ENCODE measurements at regions not wholly inside any gene's neighbourhood (a gene's known extent, or its start where the extent isn't known, plus 50 kb on each side); places are given as distances from the start of the nearest gene placed in this dataset.

DNA sequence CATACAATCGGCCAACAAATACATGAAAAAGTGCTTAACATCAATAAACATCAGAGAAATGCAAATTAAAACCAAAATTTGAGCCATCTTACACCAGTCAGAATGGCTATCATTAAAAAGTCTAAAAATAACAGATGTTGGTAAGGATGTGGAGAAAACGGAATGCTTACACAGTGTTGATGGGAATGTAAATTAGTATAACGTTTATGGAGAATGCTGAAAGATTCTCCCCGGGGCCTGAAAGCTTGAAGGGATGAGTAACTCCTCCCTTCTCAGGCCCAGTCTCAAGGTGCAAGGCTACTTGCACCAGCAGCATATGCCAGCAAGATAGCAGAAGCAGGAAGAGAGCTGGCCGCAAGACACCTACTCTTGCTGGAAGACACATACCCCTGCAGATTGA is 123.7 kb upstream of the NLGN1 start:
- POLR2A ChIA-PET: no interaction called here
- Mint-ChIP-seq H3K36me3 (ENCODE audit: low read depth) (no peaks in the 10 kb centered on the region), H3K27ac (no peak overlapping the region), H3K27me3 (no peaks in the 10 kb centered on the region), H3K4me1 (no peaks in the 10 kb centered on the region), H3K9me3 (peaks cover 2% of the 10 kb centered on the region), H3K4me3 (no peak overlapping the region)
- TF ChIP-seq, protein P1, sequence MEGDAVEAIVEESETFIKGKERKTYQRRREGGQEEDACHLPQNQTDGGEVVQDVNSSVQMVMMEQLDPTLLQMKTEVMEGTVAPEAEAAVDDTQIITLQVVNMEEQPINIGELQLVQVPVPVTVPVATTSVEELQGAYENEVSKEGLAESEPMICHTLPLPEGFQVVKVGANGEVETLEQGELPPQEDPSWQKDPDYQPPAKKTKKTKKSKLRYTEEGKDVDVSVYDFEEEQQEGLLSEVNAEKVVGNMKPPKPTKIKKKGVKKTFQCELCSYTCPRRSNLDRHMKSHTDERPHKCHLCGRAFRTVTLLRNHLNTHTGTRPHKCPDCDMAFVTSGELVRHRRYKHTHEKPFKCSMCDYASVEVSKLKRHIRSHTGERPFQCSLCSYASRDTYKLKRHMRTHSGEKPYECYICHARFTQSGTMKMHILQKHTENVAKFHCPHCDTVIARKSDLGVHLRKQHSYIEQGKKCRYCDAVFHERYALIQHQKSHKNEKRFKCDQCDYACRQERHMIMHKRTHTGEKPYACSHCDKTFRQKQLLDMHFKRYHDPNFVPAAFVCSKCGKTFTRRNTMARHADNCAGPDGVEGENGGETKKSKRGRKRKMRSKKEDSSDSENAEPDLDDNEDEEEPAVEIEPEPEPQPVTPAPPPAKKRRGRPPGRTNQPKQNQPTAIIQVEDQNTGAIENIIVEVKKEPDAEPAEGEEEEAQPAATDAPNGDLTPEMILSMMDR (IDR thresholded peaks at IDR 0.05): no peak
- ATAC-seq (ENCODE audit: low read depth): no peak
- intact Hi-C loops (cut with micrococcal nuclease): no loop called here
- no peak for DNase-seq
- CTCF ChIA-PET: no interaction called here

DNA sequence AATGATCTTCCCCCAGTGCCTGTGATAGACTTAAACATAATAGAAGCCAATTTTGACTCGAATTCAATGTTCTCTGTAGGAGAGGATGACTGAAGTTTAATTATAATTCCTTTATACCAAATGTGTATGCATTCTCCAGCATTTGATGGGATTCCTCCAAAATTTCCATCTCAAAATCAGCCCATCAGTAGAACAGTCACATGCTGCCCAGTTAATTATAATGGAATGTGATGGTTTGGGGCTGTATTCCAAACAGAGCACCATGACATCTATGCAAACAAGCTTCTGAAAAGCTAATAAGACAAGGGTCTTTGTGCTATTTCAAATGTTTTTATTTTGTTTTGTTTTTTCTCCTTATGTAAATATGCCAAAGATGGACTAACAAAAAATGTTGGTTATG is 127.7 kb upstream of the SPATA16 start:
- CTCF ChIA-PET: no interaction called here
- intact Hi-C loops (cut with micrococcal nuclease): no loop called here
- Mint-ChIP-seq H3K4me3 (no peak overlapping the region), H3K4me1 (no peaks in the 10 kb centered on the region), H3K27me3 (no peaks in the 10 kb centered on the region), H3K36me3 (ENCODE audit: low read depth) (no peaks in the 10 kb centered on the region), H3K27ac (no peak overlapping the region), H3K9me3 (no peaks in the 10 kb centered on the region)
- DNase-seq (no peak), ATAC-seq (ENCODE audit: low read depth) (no peak)
- POLR2A ChIA-PET: no interaction called here
- TF ChIP-seq, protein P1 (IDR thresholded peaks at IDR 0.05): no peak

DNA sequence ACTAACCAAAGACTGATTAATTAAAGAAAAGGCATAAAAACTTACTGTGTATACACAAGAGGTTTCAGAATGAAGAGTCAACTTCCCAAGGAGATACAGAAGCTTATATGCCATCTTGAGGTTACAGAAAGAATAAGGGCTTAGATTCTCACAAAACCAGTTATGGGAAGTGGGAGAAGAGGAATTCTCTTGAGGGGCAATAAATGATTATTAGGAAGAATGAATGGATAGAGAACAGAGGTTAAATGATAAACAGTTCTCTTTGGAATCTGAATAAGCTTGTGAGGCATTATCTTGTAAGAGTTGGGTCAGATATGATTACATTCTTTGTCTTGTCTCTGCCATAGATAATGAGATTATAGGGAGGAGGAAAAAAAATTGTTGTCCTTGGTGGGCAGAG is 126.7 kb upstream of the SPATA16 start:
- no peak for DNase-seq
- Mint-ChIP-seq H3K4me1 (no peaks in the 10 kb centered on the region), H3K4me3 (no peak overlapping the region), H3K36me3 (ENCODE audit: low read depth) (no peaks in the 10 kb centered on the region), H3K9me3 (no peaks in the 10 kb centered on the region), H3K27ac (no peak overlapping the region), H3K27me3 (no peaks in the 10 kb centered on the region)
- ChIA-PET POLR2A (no interaction called here), CTCF (no interaction called here)
- no peak for ATAC-seq (ENCODE audit: low read depth)
- TF ChIP-seq, protein P1 (IDR thresholded peaks at IDR 0.05): no peak
- intact Hi-C loops (cut with micrococcal nuclease): no loop called here

DNA sequence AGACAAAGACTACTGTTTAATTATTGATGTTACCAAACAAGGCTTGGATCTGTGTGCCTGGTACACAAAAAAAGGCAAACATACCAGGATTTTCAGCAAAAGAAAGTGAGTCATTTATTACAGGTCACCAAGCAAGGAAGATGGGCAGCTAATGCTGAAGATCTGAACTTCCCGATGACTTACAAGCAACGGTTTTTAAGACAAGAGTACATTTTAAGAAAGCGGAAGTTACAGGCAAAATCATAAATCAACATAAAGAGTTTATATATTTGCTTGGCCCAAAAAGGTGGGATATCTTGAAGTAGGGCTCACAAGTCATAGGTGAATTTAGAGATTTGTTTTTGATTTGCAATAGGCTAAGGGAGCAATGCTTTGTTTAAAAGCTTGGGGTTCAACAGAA is 125.4 kb upstream of the SPATA16 start:
- ChIA-PET POLR2A (no interaction called here), CTCF (no interaction called here)
- TF ChIP-seq, protein P1 (IDR thresholded peaks at IDR 0.05): no peak
- Mint-ChIP-seq H3K27ac (no peak overlapping the region), H3K4me1 (no peaks in the 10 kb centered on the region), H3K27me3 (no peaks in the 10 kb centered on the region), H3K36me3 (ENCODE audit: low read depth) (no peaks in the 10 kb centered on the region), H3K9me3 (no peaks in the 10 kb centered on the region), H3K4me3 (no peak overlapping the region)
- no peak for DNase-seq
- ATAC-seq (ENCODE audit: low read depth): no peak
- intact Hi-C loops (cut with micrococcal nuclease): no loop called here

DNA sequence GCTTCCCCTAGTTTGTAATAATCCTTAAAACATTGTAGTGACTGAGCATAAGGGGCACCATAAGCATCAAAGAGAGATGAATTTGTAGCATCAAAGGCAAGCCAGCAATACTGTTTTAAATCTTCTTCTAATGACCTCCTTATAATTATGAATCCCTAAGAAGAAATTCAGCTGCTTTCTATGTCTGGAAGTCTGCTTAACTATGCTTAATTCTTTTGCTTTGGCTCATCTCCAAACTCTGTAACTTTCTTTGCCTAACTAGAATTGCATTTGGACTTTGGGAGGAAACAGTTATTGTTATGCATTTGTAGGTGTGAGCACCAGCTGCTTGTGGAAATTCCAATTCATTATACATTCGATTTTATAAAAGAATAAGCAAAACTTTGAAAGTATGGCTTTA is 117.7 kb upstream of the SPATA16 start:
- no peak overlapping the region for H3K27ac Mint-ChIP-seq

More for the DNA sequence above, 117.7 kb upstream of the SPATA16 start:
- H3K4me3 Mint-ChIP-seq: no peak overlapping the region
- POLR2A ChIA-PET: no interaction called here
- TF ChIP-seq, protein P1 (IDR thresholded peaks at IDR 0.05): no peak
- intact Hi-C loops (cut with micrococcal nuclease): no loop called here
- CTCF ChIA-PET: no interaction called here
- ATAC-seq (ENCODE audit: low read depth): no peak
- H3K36me3 Mint-ChIP-seq (ENCODE audit: low read depth): no peaks in the 10 kb centered on the region
- H3K4me1 Mint-ChIP-seq: no peaks in the 10 kb centered on the region
- no peak for DNase-seq
- no peaks in the 10 kb centered on the region for H3K27me3 Mint-ChIP-seq
- no peaks in the 10 kb centered on the region for H3K9me3 Mint-ChIP-seq

Data from activated B cell treated with CpG ODN at 0.5 μM for 24 hours (primary cell).